ENCODE measurements at regions not wholly inside any gene's neighbourhood (a gene's known extent, or its start where the extent isn't known, plus 50 kb on each side); places are given as distances from the start of the nearest gene placed in this dataset.

GRCh38 chr6:168387911-168388310 is 53.1 kb upstream of the SMOC2 start (continued):
- TF ChIP-seq, protein P1, sequence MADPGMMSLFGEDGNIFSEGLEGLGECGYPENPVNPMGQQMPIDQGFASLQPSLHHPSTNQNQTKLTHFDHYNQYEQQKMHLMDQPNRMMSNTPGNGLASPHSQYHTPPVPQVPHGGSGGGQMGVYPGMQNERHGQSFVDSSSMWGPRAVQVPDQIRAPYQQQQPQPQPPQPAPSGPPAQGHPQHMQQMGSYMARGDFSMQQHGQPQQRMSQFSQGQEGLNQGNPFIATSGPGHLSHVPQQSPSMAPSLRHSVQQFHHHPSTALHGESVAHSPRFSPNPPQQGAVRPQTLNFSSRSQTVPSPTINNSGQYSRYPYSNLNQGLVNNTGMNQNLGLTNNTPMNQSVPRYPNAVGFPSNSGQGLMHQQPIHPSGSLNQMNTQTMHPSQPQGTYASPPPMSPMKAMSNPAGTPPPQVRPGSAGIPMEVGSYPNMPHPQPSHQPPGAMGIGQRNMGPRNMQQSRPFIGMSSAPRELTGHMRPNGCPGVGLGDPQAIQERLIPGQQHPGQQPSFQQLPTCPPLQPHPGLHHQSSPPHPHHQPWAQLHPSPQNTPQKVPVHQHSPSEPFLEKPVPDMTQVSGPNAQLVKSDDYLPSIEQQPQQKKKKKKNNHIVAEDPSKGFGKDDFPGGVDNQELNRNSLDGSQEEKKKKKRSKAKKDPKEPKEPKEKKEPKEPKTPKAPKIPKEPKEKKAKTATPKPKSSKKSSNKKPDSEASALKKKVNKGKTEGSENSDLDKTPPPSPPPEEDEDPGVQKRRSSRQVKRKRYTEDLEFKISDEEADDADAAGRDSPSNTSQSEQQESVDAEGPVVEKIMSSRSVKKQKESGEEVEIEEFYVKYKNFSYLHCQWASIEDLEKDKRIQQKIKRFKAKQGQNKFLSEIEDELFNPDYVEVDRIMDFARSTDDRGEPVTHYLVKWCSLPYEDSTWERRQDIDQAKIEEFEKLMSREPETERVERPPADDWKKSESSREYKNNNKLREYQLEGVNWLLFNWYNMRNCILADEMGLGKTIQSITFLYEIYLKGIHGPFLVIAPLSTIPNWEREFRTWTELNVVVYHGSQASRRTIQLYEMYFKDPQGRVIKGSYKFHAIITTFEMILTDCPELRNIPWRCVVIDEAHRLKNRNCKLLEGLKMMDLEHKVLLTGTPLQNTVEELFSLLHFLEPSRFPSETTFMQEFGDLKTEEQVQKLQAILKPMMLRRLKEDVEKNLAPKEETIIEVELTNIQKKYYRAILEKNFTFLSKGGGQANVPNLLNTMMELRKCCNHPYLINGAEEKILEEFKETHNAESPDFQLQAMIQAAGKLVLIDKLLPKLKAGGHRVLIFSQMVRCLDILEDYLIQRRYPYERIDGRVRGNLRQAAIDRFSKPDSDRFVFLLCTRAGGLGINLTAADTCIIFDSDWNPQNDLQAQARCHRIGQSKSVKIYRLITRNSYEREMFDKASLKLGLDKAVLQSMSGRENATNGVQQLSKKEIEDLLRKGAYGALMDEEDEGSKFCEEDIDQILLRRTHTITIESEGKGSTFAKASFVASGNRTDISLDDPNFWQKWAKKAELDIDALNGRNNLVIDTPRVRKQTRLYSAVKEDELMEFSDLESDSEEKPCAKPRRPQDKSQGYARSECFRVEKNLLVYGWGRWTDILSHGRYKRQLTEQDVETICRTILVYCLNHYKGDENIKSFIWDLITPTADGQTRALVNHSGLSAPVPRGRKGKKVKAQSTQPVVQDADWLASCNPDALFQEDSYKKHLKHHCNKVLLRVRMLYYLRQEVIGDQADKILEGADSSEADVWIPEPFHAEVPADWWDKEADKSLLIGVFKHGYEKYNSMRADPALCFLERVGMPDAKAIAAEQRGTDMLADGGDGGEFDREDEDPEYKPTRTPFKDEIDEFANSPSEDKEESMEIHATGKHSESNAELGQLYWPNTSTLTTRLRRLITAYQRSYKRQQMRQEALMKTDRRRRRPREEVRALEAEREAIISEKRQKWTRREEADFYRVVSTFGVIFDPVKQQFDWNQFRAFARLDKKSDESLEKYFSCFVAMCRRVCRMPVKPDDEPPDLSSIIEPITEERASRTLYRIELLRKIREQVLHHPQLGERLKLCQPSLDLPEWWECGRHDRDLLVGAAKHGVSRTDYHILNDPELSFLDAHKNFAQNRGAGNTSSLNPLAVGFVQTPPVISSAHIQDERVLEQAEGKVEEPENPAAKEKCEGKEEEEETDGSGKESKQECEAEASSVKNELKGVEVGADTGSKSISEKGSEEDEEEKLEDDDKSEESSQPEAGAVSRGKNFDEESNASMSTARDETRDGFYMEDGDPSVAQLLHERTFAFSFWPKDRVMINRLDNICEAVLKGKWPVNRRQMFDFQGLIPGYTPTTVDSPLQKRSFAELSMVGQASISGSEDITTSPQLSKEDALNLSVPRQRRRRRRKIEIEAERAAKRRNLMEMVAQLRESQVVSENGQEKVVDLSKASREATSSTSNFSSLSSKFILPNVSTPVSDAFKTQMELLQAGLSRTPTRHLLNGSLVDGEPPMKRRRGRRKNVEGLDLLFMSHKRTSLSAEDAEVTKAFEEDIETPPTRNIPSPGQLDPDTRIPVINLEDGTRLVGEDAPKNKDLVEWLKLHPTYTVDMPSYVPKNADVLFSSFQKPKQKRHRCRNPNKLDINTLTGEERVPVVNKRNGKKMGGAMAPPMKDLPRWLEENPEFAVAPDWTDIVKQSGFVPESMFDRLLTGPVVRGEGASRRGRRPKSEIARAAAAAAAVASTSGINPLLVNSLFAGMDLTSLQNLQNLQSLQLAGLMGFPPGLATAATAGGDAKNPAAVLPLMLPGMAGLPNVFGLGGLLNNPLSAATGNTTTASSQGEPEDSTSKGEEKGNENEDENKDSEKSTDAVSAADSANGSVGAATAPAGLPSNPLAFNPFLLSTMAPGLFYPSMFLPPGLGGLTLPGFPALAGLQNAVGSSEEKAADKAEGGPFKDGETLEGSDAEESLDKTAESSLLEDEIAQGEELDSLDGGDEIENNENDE (IDR thresholded peaks at IDR 0.05; ENCODE audit: insufficient replicate concordance, low read length) = no peak
- TF ChIP-seq YY1 (IDR thresholded peaks at IDR 0.05; ENCODE audit: low read depth, low read length) (no peak), GTF2F1 (IDR thresholded peaks at IDR 0.05; ENCODE audit: borderline replicate concordance, low read depth, low read length) (no peak), RBBP5 (IDR thresholded peaks at IDR 0.05; ENCODE audit: borderline replicate concordance, low read depth, low read length) (no peak)
